ENCODE measurements at regions not wholly inside any gene's neighbourhood (a gene's known extent, or its start where the extent isn't known, plus 50 kb on each side); places are given as distances from the start of the nearest gene placed in this dataset.

DNA sequence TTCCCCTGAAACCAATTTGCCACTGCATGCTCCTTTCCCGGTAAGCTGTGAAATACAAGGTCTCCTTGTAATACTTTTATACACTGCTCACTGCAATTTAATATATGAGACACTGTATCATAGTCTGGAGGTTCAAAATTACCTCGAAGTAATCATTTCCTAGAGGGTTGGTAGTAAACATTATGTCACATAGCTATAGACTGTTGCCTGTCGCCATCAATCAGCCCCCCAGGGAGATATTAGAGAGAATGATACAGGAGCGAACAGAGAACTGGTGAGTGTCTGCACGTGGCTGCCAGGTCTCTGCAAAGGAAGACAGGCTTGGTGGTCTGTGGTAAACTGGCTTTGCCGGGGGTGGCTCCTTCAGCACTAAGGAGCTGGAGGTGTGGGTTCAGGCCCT, 165.5 kb upstream of the WSCD2 start:
- TF ChIP-seq POLR2A (IDR thresholded peaks at IDR 0.05) (no peak), EP300 (IDR thresholded peaks at IDR 0.05) (no peak)
- TF ChIP-seq, protein P1, sequence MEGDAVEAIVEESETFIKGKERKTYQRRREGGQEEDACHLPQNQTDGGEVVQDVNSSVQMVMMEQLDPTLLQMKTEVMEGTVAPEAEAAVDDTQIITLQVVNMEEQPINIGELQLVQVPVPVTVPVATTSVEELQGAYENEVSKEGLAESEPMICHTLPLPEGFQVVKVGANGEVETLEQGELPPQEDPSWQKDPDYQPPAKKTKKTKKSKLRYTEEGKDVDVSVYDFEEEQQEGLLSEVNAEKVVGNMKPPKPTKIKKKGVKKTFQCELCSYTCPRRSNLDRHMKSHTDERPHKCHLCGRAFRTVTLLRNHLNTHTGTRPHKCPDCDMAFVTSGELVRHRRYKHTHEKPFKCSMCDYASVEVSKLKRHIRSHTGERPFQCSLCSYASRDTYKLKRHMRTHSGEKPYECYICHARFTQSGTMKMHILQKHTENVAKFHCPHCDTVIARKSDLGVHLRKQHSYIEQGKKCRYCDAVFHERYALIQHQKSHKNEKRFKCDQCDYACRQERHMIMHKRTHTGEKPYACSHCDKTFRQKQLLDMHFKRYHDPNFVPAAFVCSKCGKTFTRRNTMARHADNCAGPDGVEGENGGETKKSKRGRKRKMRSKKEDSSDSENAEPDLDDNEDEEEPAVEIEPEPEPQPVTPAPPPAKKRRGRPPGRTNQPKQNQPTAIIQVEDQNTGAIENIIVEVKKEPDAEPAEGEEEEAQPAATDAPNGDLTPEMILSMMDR (IDR thresholded peaks at IDR 0.05) = no peak
- Histone ChIP-seq H3K36me3 (no peaks in the 10 kb centered on the region), H3K4me3 (no peak overlapping the region), H3K27ac (no peak overlapping the region), H3K4me1 (ENCODE audit: insufficient read depth) (no peaks in the 10 kb centered on the region), H3K9me3 (no peaks in the 10 kb centered on the region), H3K27me3 (no peaks in the 10 kb centered on the region)
- intact Hi-C loops (cut with DNase I) = no loop called here
- 60 to 70% (median 63%) methylated on average over 6 of the region's 6 CpGs for WGBS, 3 donors
- DNase-seq = no peak

DNA sequence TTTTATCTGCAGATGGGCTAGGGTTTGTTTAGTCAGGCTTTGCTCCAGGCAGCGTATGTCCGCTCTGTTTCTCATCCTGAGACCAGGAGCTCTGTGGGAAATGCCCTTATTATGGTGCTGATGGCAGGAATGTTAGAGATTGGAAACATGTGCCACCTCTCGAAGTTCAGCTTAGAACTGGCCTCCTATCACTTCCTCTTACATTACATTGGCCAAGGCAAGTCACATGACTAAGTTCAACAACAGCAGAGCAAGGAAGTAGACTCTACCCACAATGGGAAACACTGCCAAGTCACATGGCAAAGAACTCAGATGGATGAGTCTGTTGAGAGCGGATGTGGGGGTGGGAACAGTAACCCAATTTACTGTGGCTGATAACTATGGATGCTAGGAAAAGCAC, 161.9 kb upstream of the WSCD2 start:
- H3K4me3 ChIP-seq = no peak overlapping the region
- no peak for DNase-seq
- no peaks in the 10 kb centered on the region for H3K4me1 ChIP-seq (ENCODE audit: insufficient read depth)
- H3K27ac ChIP-seq = no peak overlapping the region
- WGBS, 3 donors = 36 to 50% (median 41%) methylated on average over 4 of the region's 4 CpGs
- TF ChIP-seq, protein P1 (IDR thresholded peaks at IDR 0.05) = no peak
- TF ChIP-seq POLR2A (IDR thresholded peaks at IDR 0.05) (no peak), EP300 (IDR thresholded peaks at IDR 0.05) (no peak)
- no peaks in the 10 kb centered on the region for H3K27me3 ChIP-seq
- H3K36me3 ChIP-seq = no peaks in the 10 kb centered on the region
- no peaks in the 10 kb centered on the region for H3K9me3 ChIP-seq
- intact Hi-C loops (cut with DNase I) = no loop called here

DNA sequence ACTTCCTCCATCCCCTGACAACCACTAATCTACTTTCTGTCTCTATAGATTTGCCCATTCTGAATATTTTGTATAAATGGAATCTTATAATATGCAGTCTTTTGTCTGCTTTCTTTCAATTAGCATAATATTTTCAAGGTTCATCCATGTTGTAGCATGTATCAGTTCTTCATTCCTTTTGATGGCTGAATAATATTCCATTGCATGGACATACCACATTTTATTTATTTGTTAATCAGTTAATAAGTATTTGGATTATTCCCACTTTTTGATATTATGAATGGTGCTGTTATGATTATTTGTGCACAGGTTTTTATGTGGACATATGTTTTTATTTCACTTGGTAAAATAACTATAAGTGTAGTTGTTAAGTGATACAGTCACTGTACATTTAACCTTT, 155.1 kb upstream of the WSCD2 start:
- TF ChIP-seq, protein P1 (IDR thresholded peaks at IDR 0.05) = no peak
- TF ChIP-seq EP300 (IDR thresholded peaks at IDR 0.05) (no peak), POLR2A (IDR thresholded peaks at IDR 0.05) (no peak)
- no peaks in the 10 kb centered on the region for H3K27me3 ChIP-seq
- intact Hi-C loops (cut with DNase I) = no loop called here
- no peaks in the 10 kb centered on the region for H3K9me3 ChIP-seq
- no peaks in the 10 kb centered on the region for H3K36me3 ChIP-seq
- H3K4me3 ChIP-seq = no peak overlapping the region
- DNase-seq = no peak
- H3K4me1 ChIP-seq (ENCODE audit: insufficient read depth) = no peaks in the 10 kb centered on the region
- H3K27ac ChIP-seq = no peak overlapping the region

DNA sequence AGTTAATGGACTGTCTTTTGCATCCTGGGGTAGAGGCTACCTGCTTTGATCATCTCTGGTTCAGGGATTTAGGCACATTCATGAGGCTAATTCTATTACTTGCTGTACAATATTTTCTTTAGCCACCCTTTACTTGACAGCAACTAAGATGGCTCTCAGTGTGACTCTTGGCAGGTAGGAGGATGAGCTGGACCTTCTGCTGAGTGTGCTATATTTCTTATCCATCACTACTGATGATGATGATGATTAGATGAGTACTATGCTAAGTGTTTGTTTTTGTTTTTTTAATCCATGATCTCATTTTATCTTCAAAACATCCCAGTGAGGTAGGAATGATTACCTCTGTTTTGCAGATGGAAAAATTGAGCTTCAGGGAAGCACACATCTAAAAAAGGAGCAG, 152.8 kb upstream of the WSCD2 start:
- Histone ChIP-seq H3K4me1 (ENCODE audit: insufficient read depth) (no peaks in the 10 kb centered on the region), H3K4me3 (no peak overlapping the region), H3K27me3 (no peaks in the 10 kb centered on the region), H3K9me3 (no peaks in the 10 kb centered on the region), H3K27ac (no peak overlapping the region), H3K36me3 (no peaks in the 10 kb centered on the region)
- DNase-seq = no peak
- intact Hi-C loops (cut with DNase I) = no loop called here
- no peak for TF ChIP-seq EP300 (IDR thresholded peaks at IDR 0.05)

DNA sequence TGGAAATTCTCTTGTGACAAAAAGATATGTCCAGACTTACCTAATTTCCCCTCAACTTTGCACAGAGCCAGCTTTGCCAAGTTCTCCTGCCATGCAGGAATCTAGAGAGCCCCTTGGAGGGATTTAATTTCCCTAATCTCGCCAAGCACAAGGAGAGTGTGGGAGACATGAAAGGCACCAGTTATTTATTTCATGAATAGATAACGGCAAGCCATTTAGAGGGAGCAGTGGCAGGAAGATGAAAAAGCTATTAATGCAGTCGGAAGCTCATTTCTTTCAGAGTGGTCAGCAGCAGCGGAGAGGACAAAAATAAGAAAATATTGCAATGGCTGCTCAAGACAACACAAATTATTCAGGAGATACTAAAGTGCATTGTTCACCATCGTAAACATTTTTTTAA, 150.9 kb upstream of the WSCD2 start:
- H3K9me3 ChIP-seq = no peaks in the 10 kb centered on the region
- no peaks in the 10 kb centered on the region for H3K36me3 ChIP-seq
- intact Hi-C loops (cut with DNase I) = no loop called here
- DNase-seq = no peak
- no peak for TF ChIP-seq EP300 (IDR thresholded peaks at IDR 0.05)
- TF ChIP-seq POLR2A (IDR thresholded peaks at IDR 0.05) = no peak
- TF ChIP-seq, protein P1 (IDR thresholded peaks at IDR 0.05) = no peak
- no peaks in the 10 kb centered on the region for H3K4me1 ChIP-seq (ENCODE audit: insufficient read depth)
- H3K27ac ChIP-seq = no peak overlapping the region
- WGBS, 3 donors = 4 to 12% (median 9%) methylated on average over 5 of the region's 5 CpGs
- H3K27me3 ChIP-seq = no peaks in the 10 kb centered on the region
- H3K4me3 ChIP-seq = no peak overlapping the region

Data from ovary (tissue), 7 donors.